Ishikawa (cell line): ENCODE measurements at regions not wholly inside any gene's neighbourhood (a gene's known extent, or its start where the extent isn't known, plus 50 kb on each side); places are given as distances from the start of the nearest gene placed in this dataset.

Experiments used
- CREB1 ChIP-seq: IDR thresholded peaks from 2 replicates; pipeline ENCODE4 v1.6.1; 2012; ENCODE audit warnings: low read depth
- EP300 ChIP-seq: IDR thresholded peaks from 2 replicates; pipeline ENCODE4 v1.6.1; 2012; ENCODE audit warnings: borderline replicate concordance
- MAX ChIP-seq: IDR thresholded peaks from 2 replicates; pipeline ENCODE4 v1.6.1; 2012
- RAD21 ChIP-seq: IDR thresholded peaks from 2 replicates; pipeline ENCODE4 v1.6.1; 2012; ENCODE audit warnings: low read depth
- REST ChIP-seq: IDR thresholded peaks from 2 replicates; pipeline ENCODE4 v1.6.1; 2012; ENCODE audit warnings: low read depth, mild to moderate bottlenecking
- TAF1 ChIP-seq: IDR thresholded peaks from 2 replicates; pipeline ENCODE4 v1.6.1; 2012; ENCODE audit warnings: low read depth, mild to moderate bottlenecking
- YY1 ChIP-seq: IDR thresholded peaks from 2 replicates; pipeline ENCODE4 v1.6.1; 2012; ENCODE audit warnings: low read depth

- TF ChIP-seq TAF1 (no peak), EP300 (no peak), REST (no peak), RAD21 (no peak), YY1 (no peak), MAX (no peak), CREB1 (no peak)
Observed at GRCh38 chr15:31228011-31228484, 98.6 kb upstream of the KLF13 start.
